ENCODE measurements at regions not wholly inside any gene's neighbourhood (a gene's known extent, or its start where the extent isn't known, plus 50 kb on each side); places are given as distances from the start of the nearest gene placed in this dataset.

DNA sequence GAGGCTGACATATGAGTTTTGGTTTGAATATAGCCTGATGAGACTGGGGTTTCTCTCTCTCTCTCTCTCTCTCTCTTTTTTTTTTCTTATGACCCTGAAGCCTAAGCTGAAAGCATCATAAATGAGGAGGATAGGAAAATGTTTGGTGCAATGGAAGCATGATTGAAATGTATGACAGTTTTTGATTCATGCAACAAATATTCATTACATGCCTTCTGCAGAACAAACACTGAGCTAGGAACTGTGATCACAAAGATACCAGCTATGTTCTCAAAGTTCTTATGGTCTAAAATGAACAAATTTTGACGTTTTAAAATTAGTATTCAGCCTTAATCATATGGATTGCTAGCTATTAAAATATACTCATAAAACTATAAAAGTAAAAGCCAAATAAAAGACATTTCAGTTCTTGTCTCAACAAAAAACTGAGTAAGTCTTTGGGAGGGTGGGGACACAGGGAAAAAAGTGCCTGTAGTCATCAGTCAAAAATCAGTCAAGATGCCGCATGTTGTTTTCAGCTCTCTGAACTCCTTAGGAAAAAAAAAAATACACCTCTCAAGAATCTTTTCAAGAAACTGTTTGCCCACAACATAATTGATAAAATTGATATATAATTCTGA is 57.2 kb downstream of the NKX6-1 start:
- no peak for DNase-seq (ENCODE audit: low spot score)

DNA sequence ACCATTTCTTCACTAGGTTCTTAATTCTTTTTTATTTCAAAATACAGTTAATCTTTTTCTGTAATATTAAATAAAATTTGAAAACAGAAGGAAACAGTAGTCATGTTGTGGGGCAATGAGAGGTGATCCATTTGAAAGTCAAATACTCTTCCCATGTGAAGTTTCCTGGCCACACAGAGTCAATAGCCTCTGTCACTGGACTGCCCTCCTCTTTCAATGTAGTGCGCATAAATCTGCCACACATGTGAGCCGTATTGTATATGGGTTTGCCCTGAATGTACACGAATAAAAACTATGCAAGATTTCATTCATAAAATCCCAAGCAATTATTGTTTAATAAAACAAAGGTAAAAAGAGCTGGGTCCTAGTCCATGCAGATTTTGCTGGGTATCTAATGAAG is 59.1 kb downstream of the NKX6-1 start:
- no peak for DNase-seq (ENCODE audit: low spot score)

DNA sequence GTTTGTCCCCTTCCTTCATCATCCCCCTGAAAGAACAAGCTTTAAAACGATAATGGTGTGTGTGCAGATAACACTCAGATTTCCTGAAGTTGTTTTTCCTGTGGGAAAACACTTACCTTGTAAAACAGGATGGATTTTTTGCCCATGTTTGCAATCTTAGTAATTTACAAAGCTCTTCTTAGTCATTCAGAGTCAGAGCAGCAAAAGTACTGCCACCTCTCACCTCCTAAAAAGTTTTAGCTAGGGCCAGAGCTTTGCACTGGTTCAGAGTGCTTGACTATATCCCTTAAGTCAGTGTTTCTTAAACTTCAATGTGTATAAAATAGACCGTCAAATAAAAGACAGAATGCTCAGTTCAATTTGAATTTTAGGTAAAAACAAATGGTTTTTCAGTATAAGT is 62.3 kb downstream of the NKX6-1 start:
- no peak for DNase-seq (ENCODE audit: low spot score)

DNA sequence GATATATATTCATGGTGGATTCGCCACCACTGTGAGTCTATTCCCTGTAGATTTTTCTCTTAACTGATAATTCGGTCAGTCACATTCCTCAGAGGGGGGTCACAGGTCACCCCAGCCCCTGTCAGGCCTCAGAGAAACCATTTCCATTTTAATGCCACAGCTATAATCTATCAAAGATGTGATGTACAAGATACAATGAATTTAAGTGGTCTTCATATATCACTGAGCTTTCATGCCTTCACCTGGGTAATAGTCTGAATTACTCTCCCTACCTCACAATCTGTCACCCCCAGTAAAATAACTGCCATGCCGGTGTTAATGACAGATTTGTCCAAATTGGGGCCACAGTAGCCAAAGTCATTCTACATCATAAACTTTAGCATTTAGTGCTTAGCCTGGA is 64.7 kb downstream of the NKX6-1 start:
- DNase-seq (ENCODE audit: low spot score): no peak

DNA sequence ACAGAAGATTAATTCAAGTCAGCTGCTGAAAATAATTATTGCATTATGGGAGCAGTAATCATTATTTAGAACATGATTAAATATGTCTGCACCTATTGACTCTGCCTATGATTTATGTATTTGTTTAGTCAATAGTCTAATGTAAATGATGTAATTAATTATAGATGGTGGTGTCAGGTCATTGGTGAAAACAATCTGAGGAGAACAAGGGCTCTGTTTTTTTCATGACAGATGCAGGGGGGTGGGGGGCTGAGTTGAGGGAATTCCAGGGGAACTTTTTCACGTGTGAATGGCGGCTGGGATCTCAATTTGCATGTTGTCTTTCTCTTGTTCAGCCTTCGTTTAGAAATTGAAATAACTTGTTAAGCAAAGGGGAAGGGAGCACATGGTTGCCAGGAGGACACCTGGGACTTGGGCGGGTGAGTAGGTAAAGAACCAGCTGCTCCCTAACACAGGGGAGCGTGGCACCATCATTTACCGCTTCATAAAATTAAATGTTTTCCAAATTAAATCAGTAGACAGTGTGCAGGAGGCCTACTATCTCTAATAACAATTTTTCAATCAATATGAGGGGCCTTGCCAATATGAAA is 65.4 kb downstream of the NKX6-1 start:
- no peak for DNase-seq (ENCODE audit: low spot score)

DNA sequence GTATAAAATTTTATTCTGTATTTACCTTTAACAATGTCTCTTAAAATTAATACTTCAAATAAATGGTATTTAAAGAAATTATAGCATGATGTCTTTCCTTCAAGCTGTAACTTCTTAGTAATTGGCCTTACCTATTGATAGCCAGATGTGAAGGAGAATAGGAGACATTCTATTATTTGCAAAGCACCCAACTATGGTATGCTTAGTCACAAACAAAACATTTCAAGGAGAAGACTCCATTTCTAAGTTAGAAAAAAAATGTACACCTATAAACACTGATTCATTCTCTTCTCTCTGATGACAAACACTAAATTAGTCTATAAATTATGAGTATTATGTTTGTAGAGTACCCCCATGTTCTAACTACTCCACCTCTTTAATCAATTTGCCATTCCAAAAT is 66.4 kb downstream of the NKX6-1 start:
- DNase-seq (ENCODE audit: low spot score): no peak

DNA sequence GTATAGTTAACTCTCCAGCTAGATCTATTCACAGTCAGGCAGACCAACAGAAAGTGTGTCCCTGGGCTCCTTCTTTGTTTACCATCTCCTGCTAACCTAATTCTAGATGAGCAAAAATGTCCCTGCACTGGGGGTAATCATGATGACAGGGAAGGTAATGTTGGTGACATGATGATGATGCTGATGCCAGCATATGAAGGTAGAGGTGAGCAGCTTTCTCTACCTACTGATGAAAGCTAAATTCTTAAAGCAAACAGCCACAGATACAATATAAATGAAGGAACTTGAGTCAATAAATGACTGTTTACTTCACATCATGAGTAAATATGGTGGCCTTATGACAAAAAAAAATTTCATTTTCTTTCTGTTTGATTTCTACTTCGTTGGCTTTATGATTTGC is 78.5 kb downstream of the NKX6-1 start:
- no peak for DNase-seq (ENCODE audit: low spot score)

DNA sequence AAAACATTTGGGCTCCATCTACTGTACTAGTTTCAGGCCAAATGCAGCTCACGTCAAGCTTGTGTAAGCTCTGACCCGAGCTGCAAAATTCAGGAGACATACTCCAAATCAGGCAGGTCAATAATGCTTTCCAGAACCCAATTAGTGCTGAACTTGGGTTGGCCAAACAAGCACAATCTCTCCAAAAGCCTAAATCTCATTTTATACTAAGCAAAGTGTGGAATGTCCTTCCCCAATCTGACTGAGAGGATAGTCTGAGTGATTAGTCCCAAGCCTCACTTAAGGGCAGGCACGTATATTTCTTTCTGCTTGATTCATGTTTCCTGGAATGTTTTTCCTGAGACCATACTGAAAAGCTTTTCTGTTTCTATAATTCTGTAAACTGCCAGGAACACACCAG is 79.9 kb downstream of the NKX6-1 start:
- no peak for DNase-seq (ENCODE audit: low spot score)

DNA sequence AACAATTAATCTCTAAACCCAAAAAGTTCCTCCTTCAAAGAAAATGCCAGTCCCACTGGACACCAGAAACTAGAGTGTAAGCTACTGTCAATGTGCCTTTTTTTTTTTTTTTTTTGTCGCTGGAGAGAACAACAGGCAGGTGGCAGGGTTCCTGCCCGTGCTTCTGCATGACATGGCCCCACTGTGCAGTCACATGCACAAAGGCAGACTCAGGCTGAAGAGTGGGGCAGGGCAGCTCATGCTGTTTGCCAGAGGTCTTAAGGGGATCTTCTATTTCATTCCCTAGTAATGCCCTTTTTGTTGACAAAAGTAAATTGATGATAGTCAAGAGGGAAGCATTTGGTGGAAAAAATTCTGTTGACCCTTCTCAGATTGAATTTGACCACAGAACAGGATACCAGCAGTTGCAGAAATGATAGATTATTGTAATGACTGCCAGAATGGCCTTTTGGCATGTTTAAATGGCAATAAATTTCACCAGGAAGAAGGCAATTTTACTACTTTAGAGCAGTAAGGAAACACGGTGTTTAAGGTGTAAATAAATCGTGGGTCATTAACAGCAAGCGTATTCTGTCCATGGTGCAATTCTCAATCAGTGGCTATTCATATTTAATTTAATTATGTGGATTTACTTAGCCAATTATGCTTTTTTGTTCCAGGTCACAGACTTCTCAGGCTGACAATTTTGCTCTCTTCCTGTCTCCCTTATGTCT is 80.9 kb downstream of the NKX6-1 start:
- DNase-seq (ENCODE audit: low spot score): no peak

DNA sequence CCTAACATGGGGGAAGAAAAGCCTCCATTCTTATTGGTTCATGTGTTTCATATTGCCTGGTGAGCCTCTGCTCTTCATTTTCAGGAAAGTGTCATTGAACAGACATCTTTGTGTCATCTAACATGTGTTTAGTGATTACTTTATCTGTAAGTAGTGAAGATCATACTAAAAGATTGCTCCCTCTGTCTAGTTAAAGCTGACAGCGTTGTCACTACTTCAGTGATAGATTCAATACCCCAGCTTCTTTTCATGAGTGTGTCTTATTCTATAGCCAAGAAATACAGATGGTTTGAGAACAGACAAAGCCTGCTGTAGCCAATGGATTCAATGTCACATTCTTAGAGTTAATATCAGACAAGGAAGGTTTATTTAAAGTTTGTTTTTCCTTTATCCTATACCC is 85.1 kb downstream of the NKX6-1 start:
- DNase-seq (ENCODE audit: low spot score): no peak

DNA sequence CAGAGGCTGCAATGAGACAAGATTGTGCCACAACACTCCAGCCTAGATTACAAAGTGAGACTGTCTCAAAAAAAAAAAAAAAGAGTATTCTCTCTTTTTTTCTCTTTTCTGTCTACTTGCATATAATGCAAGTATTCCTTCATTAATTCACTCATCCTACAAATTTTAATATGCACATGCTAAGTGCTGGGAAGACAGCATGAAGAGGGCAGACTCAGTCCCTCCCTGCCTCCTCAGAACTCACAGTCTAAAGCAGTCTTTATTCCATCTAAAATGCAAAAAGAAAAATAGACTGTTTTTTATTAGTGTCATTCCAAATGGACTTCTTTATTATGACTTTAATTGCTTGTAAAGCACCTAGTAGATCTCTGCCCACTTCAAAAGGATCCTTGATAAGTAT is 85.6 kb downstream of the NKX6-1 start:
- no peak for DNase-seq (ENCODE audit: low spot score)

DNA sequence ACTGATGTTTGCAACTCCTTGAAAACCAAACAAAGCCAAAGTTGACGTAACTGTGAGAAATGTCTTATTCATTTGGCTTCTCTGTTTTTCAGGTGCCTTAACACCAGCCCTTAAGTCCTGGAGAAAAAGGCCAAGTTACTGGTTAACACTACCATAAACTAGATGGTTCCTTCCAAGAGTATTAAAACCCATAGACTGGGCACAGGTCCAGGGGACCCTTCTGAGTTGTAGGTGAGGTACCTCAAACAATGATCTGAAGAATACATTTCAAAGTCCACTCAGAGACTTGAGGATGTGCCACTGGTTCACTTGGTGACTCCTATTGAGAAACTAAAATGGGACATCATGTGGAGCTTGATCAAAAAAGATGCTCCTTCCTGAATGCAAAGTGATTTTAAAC is 87.0 kb downstream of the NKX6-1 start:
- no peak for DNase-seq (ENCODE audit: low spot score)

DNA sequence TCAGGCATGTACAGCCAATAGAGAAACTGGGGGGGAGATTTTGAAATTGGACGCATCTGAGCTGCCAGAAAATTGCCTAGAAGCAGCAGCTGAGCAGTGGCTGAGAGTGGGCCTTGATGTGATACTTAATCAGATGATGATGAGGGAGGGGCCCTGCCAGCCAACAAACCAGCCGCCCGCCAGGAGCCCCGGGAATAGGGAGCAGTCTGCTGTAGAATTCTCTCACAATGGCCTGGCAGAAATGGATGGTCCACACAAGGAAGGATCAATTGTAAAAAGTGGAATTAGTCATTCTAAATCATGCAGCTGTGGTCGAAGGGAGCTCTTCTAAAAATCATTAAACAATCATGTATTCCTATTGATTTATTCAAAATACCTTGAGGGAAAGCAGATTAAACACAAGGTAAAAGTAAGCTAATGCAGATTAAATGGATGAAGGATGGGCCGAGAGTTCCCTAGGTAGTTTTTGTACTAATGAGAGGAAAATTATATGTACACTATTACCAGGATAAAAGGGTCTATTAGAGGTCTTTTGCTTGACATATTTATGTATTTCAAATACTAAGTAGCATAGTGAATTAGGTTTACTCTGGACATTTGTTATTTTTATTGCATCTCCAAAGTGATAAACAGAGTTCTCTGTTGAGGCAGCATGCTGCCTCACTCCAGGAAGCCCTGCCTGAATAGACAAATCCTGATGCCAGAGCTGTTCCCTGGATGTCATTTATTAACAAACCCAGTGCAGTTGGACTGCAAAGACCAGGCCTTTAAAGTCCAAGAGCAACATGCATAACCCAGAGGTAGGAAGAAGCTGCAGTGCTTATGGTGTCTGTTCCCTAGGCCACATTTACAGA is 91.3 kb downstream of the NKX6-1 start:
- DNase-seq (ENCODE audit: low spot score): no peak

DNA sequence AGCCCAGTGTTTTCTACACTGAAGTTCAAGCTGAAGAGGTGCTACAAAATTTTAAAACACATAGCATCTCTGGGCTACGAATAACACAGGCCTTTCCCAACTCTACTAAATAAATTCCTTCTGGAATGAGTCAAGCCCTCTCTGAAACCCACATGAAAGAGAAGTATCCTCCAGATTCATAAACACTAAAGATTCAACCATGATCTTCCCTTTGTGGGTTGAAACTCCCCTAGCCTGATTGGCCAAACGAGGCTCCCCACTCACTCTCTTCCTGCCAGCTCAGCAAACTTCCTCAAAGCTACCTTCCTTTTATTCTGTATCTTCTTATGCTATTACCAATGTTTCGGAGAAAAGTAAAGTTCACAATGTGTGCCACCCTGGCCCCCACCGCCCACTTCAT is 95.4 kb downstream of the NKX6-1 start:
- DNase-seq (ENCODE audit: low spot score): no peak

DNA sequence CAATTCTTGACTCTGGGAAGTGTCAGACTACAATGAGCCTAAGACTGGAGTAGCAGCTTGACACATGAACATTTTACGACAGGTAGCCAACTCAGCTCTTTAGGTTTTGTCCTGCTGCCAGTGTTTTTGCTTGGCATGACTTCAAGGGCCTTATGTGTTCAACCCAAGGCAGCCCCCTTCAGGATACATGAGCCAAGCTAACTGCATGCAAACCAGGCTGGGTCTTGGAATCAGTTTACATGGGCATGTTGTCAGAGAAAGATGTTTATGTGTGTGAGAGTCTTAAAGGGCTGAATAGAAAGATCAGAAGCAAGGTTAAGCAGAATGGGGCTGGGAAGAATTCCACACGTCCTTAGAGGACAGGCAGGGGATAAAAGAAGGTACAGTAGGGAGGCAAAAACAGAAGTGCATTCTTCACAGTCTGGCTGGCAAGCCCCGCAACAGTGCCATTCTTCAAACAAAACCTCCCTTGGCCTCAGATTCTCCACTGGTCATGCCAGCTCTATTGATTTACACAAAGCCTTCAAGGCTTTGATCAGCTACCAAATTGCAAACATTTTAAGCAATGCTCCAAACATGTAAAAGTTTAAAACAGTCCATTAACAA is 97.3 kb downstream of the NKX6-1 start:
- DNase-seq (ENCODE audit: low spot score): peak; percentile 33

DNA sequence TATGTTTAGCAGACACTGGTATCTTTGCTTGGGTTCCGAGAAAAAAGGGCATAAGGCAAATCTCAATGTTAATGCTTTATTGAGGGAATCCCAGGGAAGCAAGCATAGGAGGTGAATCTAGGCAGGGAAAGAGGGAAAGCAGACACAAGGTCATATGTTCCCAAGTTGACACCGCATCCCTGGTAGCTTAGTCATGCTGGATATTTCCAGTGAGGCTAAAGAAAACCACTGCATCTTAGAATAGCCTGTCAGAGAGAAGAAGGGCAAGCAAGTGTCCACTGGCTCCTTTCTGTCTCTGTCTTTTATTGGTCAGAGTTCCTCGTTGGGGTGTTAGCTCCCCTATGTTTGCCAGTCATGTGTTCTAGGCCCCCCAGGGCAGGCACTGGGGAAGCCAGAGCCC is 104.7 kb downstream of the NKX6-1 start:
- no peak for DNase-seq (ENCODE audit: low spot score)

DNA sequence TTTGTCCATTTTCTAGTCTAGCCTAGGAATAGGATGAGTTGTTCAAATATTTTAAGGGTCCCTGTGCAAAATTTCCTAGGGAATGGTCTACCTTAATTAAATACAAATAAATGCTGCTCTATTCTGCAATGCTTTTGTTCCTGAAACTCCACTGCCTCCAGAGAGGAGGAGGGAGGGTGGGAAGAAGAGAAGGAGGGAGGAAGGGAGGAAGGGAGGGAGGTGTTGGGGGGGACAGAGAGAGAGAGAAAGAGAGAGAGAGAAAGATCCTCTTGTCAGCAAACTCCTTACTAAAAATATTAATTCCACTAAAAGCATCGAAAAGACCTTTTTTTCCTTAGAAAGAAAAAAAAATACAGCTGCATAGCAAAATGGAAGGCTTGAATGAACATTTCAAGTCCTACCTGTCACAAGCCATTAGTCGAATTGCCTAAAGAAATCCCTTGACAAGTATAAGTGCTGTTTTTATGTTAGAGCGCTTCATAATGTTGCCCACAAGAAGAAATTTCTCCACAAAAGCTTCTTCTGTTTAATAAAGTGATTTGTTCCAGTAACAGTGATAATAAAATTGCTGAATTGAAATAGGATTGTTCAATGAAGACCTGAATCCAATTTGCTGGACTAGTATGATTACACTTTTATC is 106.0 kb downstream of the NKX6-1 start:
- no peak for DNase-seq (ENCODE audit: low spot score)

DNA sequence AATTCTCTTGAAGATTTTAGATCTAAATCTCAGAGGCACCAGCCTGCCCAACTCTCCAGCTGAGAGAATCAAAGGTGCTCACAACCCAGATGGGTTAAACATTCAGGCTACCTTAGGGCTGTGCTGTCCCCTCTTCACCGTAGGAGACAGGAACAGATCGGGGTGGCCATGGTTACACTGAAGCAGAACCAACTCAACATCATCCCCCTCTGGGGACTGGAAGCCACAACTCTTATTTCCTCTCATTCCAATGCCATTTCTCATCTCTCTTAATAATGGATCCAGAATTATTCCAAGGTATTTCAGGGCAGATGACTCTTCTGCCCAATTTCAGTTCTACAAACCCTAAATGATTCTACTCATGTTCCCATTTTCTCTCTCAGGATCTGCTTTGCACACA is 109.7 kb downstream of the NKX6-1 start:
- DNase-seq (ENCODE audit: low spot score): no peak

DNA sequence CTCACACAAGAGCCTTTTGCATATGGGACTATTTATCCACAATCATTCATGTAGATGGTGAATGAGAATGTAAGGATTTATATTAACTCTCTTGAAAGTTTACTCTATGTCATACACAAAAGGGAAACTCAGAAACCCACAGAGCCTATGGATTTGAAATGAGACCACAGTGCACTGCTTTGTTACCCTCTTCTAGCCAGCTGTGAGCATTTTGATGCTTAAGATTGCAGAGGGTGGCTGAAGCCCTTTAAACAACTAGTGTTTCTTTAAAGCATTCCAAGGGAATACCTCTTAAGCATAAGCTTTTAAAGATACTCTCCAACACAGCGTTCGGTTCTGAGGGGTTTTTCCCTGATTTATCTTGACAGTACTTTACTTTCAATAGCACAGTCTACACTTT is 113.9 kb downstream of the NKX6-1 start:
- peak; percentile 16 for DNase-seq (ENCODE audit: low spot score)

DNA sequence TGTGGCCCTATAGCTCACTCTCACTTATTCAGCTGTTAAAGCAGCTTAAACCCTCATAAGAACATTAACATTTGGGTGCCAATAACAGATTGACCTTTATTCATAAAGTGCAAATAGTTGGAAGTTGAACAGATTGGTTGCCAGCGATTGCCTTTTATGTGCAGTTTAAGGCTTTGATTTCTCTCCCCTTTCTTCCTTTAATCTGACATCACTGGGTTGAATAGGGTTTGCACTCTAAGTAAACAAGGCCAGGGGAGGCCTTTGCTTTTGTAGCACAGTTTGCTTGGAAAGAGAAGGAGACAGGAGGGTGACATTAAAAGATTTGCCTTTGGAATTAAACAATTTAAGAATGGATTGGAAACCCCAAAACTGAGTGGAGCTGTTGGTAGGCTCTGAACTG is 114.3 kb downstream of the NKX6-1 start:
- DNase-seq (ENCODE audit: low spot score): no peak

DNA sequence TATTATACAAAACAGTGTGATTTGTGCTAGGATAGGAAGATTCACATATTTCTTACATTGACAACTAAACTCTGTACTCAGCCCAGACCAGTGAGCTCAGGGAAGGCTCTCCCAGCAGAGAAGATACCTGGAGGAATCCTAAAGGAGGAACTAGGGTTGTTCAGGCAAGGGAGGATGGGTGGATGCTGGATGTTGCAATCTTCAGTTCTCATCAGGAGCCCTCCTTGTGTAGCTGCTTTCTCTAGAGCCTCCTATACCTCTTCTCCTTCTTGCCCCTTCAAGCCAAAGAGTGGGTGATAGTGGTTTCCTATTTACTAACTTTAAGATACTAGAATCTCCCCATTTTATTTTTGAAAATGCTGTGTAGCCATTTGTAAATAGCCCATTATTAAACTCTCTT is 117.3 kb downstream of the NKX6-1 start:
- DNase-seq (ENCODE audit: low spot score): no peak
